HS-27A (cell line): ENCODE measurements at regions not wholly inside any gene's neighbourhood (a gene's known extent, or its start where the extent isn't known, plus 50 kb on each side); places are given as distances from the start of the nearest gene placed in this dataset.
"Not testable (repeated sequence)": the region's sequence is repeated elsewhere in the genome, so short reads cannot be mapped to it uniquely, and the experiment has no call there.

Experiments used
- DNase-seq: peaks from one replicate; pipeline ENCODE4 v3.0.0-alpha.2; 2012; ENCODE audit warnings: low read depth, missing footprints

DNA sequence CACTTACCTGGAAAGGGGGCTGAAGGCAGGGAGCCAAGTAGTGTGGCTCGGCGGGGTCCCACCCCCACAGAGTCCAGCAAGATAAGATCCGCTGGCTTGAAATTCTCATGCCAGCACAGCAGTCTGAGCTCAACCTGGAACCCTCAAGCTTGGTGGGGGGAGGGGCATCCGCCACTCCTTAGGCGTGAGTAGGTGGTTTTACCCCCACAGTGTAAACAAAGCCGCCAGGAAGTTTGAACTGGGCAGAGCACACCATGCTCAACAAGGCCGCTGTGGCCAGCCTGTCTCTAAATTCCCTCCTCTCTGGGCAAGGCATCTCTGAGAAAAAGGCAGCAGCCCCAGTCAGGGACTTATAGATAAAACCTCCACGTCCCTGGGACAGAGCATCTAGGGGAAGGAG, 156.3 kb downstream of the KBTBD8 start:
- DNase-seq, result no peak

DNA sequence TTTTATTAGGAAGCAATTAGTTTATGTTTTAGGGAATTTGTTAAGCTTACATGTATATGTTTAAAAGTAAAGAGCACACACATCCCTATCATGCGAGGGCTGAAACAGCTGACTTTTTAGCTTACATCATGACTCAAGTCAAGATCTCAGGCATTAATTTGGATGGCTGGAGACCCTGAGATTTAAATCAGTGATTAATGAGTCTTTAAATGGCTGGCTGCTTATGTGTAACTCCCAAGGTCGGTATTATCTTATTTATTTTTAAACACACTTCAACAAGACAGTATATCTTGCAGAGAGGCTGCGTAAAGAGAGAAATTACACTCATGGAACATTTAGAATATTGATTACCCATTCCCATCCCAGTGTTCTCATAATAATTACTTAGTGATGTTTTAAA, 169.4 kb downstream of the KBTBD8 start:
- DNase-seq, result no peak

DNA sequence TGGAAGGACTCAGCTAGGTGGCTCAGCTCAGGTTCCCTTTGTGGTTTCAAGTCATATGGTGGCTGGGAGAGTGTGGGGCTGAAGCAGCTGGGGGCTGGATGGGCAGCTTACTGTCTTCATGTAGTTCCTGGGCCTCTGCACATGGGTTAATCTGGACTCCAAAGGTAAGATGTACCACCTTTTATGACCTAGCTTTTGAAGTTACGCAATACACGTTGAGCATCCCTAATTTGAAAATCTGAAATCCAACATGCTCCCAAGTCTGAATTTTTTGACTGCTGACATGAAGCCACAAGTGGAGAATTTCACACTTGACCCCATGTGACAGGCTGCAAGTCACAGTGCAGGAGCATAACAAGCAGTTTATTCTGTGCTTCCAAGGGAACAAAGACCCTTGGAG, 173.7 kb downstream of the KBTBD8 start:
- no peak for DNase-seq

DNA sequence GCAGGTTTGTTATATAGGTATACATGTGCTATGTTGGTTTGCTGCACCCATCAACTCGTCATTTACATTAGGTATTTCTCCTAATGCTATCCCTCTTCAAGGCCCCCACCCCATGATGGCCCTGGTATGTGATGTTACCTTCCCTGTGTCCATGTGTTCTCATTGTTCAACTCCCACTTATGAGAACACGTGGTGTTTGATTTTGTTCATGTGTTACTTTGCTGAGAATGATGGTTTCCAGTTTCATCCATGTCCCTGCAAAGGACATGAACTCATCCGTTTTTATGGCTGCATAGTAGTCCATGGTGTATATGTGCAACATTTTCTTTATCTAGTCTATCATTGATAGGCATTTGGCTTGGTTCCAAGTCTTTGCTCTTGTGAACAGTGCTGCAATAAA, 175.0 kb downstream of the KBTBD8 start:
- DNase-seq, result not testable (repeated sequence)

GRCh38 chr3:67176396-67176795, 178.3 kb downstream of the KBTBD8 start:
- no peak for DNase-seq

GRCh38 chr3:67192466-67192865, 194.4 kb downstream of the KBTBD8 start:
- DNase-seq, result no peak

GRCh38 chr3:67196677-67197076, 198.6 kb downstream of the KBTBD8 start:
- DNase-seq, result no peak

- DNase-seq, result no peak
Observed at GRCh38 chr3:67198374-67198773, 200.3 kb downstream of the KBTBD8 start.

- DNase-seq, result no peak
Observed at GRCh38 chr3:67200618-67201017, 202.5 kb downstream of the KBTBD8 start.

DNA sequence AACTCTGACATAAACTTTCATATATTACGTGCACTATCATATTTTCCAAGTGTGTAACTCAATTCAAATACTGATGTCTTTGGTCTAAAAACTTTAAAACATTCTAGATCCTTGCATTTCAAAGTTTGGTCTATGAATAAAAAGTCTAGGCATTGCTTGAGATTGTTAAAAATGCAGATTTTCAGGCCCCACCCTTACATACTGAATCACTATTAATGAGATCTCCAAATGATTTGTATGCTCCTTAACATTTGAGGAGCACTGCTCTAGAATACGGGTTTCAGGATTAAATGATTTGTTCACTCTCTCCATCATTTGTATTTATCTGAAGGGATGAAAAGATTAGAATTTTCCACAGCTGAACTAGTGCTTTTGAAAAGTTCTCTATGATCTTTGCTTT, 202.9 kb downstream of the KBTBD8 start:
- DNase-seq, result no peak

DNA sequence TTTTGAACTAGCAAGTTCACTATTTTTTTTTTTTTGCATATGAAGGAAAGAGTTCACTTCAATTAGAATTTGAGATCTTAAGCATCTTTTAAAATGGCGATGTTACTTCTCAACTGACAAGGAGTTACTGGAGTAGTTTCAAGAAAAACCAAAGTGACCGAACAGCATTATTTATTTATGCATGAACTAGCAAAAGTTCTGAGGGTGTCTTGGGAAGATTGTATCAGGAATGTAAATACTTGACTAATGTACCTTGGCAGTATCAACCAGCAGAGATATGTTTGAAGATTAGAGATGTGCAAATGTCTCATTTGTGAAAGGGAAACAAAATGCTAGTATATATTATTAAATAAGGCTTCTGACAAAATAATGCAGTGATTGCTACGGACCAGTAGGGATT, 203.9 kb downstream of the KBTBD8 start:
- DNase-seq, result no peak

GRCh38 chr3:67204951-67205350, 206.8 kb downstream of the KBTBD8 start:
- no peak for DNase-seq

DNA sequence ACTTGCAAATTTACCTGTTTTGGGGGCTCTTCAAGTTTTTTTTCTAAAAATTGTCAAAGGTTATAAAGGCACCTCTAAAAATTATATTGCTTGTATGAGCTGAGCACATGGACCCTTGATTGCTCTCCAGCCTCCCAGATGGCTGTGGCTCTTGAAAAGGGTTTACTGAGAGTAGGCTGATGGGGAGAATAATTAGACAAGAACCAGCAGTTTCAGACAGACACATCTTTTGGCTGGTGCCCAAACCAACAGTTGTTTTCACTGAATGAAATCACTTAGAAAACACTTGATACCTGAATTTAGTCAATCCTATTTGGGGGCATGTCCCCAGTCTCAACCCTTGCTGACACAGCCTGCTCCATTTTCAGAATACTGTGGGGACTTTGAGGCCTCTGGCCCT, 217.6 kb downstream of the KBTBD8 start:
- no peak for DNase-seq

DNA sequence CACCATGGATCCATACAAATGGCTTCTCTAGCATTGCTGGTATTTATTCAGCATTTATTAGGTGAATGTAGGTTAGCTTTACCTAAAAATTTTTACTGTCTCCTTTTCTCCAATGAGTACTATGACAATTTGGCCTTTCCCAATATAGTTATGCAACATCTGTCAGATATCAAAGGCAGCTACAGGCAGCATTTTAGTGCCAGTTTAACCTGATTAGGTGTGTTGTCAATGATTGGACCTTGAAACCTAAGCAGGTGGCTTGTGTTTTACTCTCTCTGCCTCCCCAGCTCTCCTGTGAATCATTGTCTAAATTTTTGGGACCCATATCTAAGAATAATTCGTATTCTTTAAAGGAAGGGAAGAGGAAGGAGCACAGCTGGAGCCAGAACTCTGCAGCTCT, 228.9 kb downstream of the KBTBD8 start:
- DNase-seq, result no peak

DNA sequence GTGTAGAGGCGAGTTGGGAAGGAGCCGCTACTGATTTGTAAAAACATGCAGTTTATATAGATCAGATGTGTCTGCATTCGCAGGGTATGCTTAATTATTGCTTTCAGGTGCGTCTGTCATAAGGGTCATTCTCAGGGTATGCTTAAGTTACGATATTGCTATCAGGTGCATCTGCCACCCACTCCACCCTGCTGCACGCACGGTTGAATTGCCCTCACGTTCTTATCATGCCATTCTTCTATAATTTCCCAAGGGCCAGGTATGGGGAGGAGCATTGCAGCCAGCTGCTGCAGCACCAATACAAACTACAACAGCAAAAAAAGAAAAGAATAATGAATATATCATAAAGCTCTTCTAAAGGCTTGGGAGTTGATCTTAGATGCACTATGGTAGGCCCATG, 230.0 kb downstream of the KBTBD8 start:
- no peak for DNase-seq

DNA sequence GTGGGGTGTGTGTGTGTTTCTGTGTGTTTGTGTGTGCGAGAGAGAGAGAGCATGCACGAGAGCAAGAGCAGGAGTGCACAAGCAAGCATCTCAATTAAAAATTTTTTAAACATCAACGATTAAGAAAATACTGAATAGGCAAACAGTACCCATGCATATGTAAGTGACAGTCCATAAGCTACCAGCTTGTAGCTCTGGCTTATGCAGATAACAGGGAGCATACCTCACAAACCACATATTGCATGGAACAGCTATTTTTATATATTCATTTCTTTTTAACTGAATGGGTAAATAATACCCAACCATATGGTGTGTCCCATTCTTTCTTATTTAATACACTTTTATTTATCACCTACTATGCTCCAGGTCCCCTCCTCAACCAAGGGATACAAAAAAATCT, 234.5 kb downstream of the KBTBD8 start:
- DNase-seq, result no peak

DNA sequence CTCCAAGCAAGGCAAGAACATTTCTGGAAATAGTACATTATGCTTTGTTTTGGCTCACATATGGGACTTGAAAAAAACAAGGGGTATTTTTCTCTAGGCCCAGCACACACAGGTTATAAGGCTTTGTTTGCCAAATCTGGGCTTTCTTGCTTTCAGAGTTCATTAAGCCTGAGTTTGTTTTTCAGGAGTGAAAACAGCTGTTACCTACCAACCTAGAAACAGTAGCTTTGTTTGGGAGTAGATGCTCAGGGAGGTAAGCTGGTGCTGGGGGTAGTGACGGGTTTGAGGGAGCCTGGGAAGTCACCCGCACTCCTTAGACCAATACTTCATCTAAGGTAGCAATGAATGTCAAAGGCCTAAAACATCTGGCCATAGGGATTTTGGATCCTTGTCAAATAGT, 241.2 kb downstream of the KBTBD8 start:
- no peak for DNase-seq

GRCh38 chr3:67241084-67241483, 243.0 kb downstream of the KBTBD8 start:
- DNase-seq, result no peak

GRCh38 chr3:67244130-67244529, 246.0 kb downstream of the KBTBD8 start:
- no peak for DNase-seq

DNA sequence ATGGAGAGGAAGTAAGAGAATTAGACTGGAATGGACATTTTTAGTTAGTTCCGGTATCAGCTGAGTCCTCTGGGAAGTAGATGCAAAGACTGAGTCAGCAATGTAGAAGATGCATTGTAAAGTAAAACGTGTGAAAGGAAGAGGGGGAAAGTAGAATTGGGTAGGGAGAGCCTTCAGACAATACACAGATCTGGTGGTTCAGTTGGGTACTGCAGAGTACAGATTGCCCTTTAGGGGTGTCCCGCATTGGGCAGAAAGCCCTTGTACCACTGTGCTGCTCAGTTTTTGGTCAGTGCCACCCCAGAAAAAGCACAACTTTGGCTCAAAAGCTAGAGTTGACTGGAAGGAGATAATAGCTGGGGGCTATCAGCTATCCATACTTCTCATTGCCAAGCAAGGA, 247.4 kb downstream of the KBTBD8 start:
- DNase-seq, result no peak

DNA sequence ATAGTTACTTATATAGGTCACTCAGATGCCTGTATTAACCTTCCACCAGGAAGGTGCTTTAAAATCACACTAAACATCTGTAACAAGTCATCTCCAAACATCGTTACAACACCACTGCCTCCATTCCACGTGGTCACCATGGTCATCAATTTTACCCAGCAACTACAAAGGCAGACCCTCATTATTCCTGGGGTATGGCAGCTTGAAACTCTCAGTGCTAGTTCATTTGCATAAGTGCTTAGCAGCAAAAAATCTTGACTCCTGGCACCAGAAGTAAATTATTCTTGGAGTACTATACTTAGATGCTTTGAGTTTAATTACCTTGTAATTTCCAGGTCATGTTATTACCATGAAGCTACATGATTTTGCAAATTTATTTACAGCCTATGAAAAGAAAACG, 250.6 kb downstream of the KBTBD8 start:
- no peak for DNase-seq

- DNase-seq, result not testable (repeated sequence)
Observed at GRCh38 chr3:67252906-67253305, 254.8 kb downstream of the KBTBD8 start.

GRCh38 chr3:67278015-67278618, 280.0 kb downstream of the KBTBD8 start:
- DNase-seq, result no peak

GRCh38 chr3:67286586-67286985, 288.5 kb downstream of the KBTBD8 start:
- no peak for DNase-seq
